Thyroid gland (tissue), 4 donors: ENCODE measurements at regions not wholly inside any gene's neighbourhood (a gene's known extent, or its start where the extent isn't known, plus 50 kb on each side); places are given as distances from the start of the nearest gene placed in this dataset.
"Not testable (repeated sequence)": the region's sequence is repeated elsewhere in the genome, so short reads cannot be mapped to it uniquely, and the experiment has no call there.

Experiments used
- DNase-seq, 2 donors: peaks; one replicate each; pipeline ENCODE4 v3.0.0-alpha.2; 2019
- H3K27ac ChIP-seq, 3 donors: fragments of 200-600 bp; sonication (generic); 1 replicate in 2 of 3; 2 replicates in 1 of 3; pipeline ENCODE4 v1.5.1; 2016 to 2019; ENCODE audit warnings: mild to moderate bottlenecking in 1 of 3, moderate library complexity in 1 of 3
- H3K27me3 ChIP-seq: fragments of 200-600 bp; sonication (generic); one replicate; pipeline ENCODE4 v1.5.1; 2019
- H3K36me3 ChIP-seq, 2 donors: fragments of 200-600 bp; sonication (generic); one replicate each; pipeline ENCODE4 v1.5.1; 2016 to 2019
- H3K4me1 ChIP-seq, 2 donors: fragments of 200-600 bp; sonication (generic); one replicate each; pipeline ENCODE4 v1.5.1; 2017 to 2019
- H3K4me3 ChIP-seq, 3 donors: fragments of 200-600 bp; sonication (generic); replicated peaks in 1 of 3; 1 replicate in 2 of 3; 2 replicates in 1 of 3; pipeline ENCODE4 v1.5.1; 2016; ENCODE audit warnings: mild to moderate bottlenecking in 1 of 3
- H3K9me3 ChIP-seq: fragments of 200-600 bp; sonication (generic); one replicate; pipeline ENCODE4 v1.5.1; 2017
- CTCF ChIP-seq, 6 experiments: fragments of 200-600 bp in 3 of 6; fragments of 450-650 bp in 3 of 6; sonication (generic) in 3 of 6; IDR thresholded peaks; one replicate each; pipeline ENCODE4 v1.5.1; 2016 to 2019; ENCODE audit warnings: antibody characterized with exemption in 6 of 6, mild to moderate bottlenecking in 2 of 6, inconsistent platforms in 1 of 6, moderate library complexity in 1 of 6
- POLR2A ChIP-seq, 2 donors: fragments of 450-650 bp; IDR thresholded peaks; one replicate each; pipeline ENCODE4 v1.6.1; 2017; ENCODE audit warnings: antibody characterized with exemption in 2 of 2, mild to moderate bottlenecking in 2 of 2, moderate library complexity in 1 of 2
- WGBS, 2 donors: methylation state at CpG; one replicate each; pipeline ENCODE4 v1.1.5; 2017; 5-methylcytosine and 5-hydroxymethylcytosine counted together
- intact Hi-C: fragments of 100-400 bp; cut with DNase I; formaldehyde crosslinking; loops from one replicate; pipeline ENCODE4 v1.15.1; 2023

- Histone ChIP-seq H3K27me3 (no peaks in the 10 kb centered on the region), H3K4me1 (peaks cover 4 to 8% of the 10 kb centered on the region in 2 donors), H3K36me3 (no peaks in the 10 kb centered on the region), H3K9me3 (no peaks in the 10 kb centered on the region), H3K4me3 (no peak overlapping the region), H3K27ac (no peak overlapping the region)
- intact Hi-C loops: no loop called here
- DNase-seq: no peak
- TF ChIP-seq POLR2A (IDR thresholded peaks at IDR 0.05) (no peak), CTCF (IDR thresholded peaks at IDR 0.05) (no peak)
- WGBS, 2 donors: 95 to 100% methylated on average over 1 of the region's 1 CpG
Measured at GRCh38 chr17:68763562-68763961, 162.4 kb upstream of the FAM20A start.

- no peaks in the 10 kb centered on the region for H3K36me3 ChIP-seq
- 86 to 90% methylated on average over 2 of the region's 2 CpGs for WGBS, 2 donors
- intact Hi-C loops: no loop called here
- no peak for TF ChIP-seq POLR2A (IDR thresholded peaks at IDR 0.05)
- TF ChIP-seq CTCF (IDR thresholded peaks at IDR 0.05): no peak
- no peak overlapping the region for H3K4me3 ChIP-seq
- no peaks in the 10 kb centered on the region for H3K27me3 ChIP-seq
- H3K9me3 ChIP-seq: no peaks in the 10 kb centered on the region
- no peak overlapping the region for H3K27ac ChIP-seq
- DNase-seq: no peak
- peaks cover 4 to 8% of the 10 kb centered on the region in 2 donors for H3K4me1 ChIP-seq
Measured at GRCh38 chr17:68762911-68763310, 161.7 kb upstream of the FAM20A start.

GRCh38 chr17:68760141-68760475 is 158.9 kb upstream of the FAM20A start:
- no peak for DNase-seq
- H3K9me3 ChIP-seq: no peaks in the 10 kb centered on the region
- 44 to 47% methylated on average over 4 of the region's 4 CpGs for WGBS, 2 donors
- no peaks in the 10 kb centered on the region for H3K36me3 ChIP-seq
- H3K27me3 ChIP-seq: no peaks in the 10 kb centered on the region
- H3K27ac ChIP-seq: no peak overlapping the region
- H3K4me3 ChIP-seq: no peak overlapping the region
- no peak for TF ChIP-seq POLR2A (IDR thresholded peaks at IDR 0.05)
- TF ChIP-seq CTCF (IDR thresholded peaks at IDR 0.05): no peak
- H3K4me1 ChIP-seq: peaks cover 4 to 8% of the 10 kb centered on the region in 2 donors
- intact Hi-C loops: no loop called here

GRCh38 chr17:68759343-68760140 is 158.4 kb upstream of the FAM20A start:
- peak; percentile 94 for DNase-seq
- TF ChIP-seq CTCF (IDR thresholded peaks at IDR 0.05) (peak; percentile 74 to 98 (median 94)), POLR2A (IDR thresholded peaks at IDR 0.05) (peak in 1 of 2 donors; percentile 47)
- intact Hi-C loops: loop anchor here (10.0 kb wide), 1 partner anchor 155 kb away; the partner anchor contains the start of gene FAM20A
- Histone ChIP-seq H3K27me3 (no peaks in the 10 kb centered on the region), H3K4me1 (peaks cover 4 to 8% of the 10 kb centered on the region in 2 donors), H3K27ac (peak overlapping the region; percentile 82 to 86 (median 84)), H3K36me3 (no peaks in the 10 kb centered on the region), H3K4me3 (no peak overlapping the region), H3K9me3 (no peaks in the 10 kb centered on the region)
- 17 to 19% methylated on average over 12 of the region's 12 CpGs for WGBS, 2 donors

GRCh38 chr17:68759002-68759342 is 157.8 kb upstream of the FAM20A start:
- intact Hi-C loops: loop anchor here (10.0 kb wide), 1 partner anchor 154 kb away; the partner anchor contains the start of gene FAM20A
- no peak for DNase-seq
- Histone ChIP-seq H3K27ac (peak overlapping the region; percentile 82 to 86 (median 84)), H3K4me1 (peaks cover 4 to 8% of the 10 kb centered on the region in 2 donors), H3K36me3 (no peaks in the 10 kb centered on the region), H3K4me3 (no peak overlapping the region), H3K27me3 (no peaks in the 10 kb centered on the region), H3K9me3 (no peaks in the 10 kb centered on the region)
- TF ChIP-seq POLR2A (IDR thresholded peaks at IDR 0.05) (no peak), CTCF (IDR thresholded peaks at IDR 0.05) (no peak)
- WGBS, 2 donors: 90 to 94% methylated on average over 6 of the region's 6 CpGs

- WGBS, 2 donors: 92 to 93% methylated on average over 2 of the region's 2 CpGs
- not testable (repeated sequence) for H3K36me3 ChIP-seq, H3K27ac ChIP-seq, DNase-seq, H3K27me3 ChIP-seq, H3K9me3 ChIP-seq, H3K4me3 ChIP-seq, H3K4me1 ChIP-seq
- intact Hi-C loops: loop anchor here (10.0 kb wide), 1 partner anchor 153 kb away; the partner anchor contains the start of gene FAM20A
Measured at GRCh38 chr17:68757866-68758757, 156.9 kb upstream of the FAM20A start.
